Medulla oblongata (tissue), 1 donor: ENCODE measurements at regions not wholly inside any gene's neighbourhood (a gene's known extent, or its start where the extent isn't known, plus 50 kb on each side); places are given as distances from the start of the nearest gene placed in this dataset.

ENCODE experiments used
- DNase-seq: peaks from one replicate; pipeline ENCODE4 v3.0.0-alpha.2; 2015; ENCODE audit errors: extremely low spot score

- no peak for DNase-seq
Measured at GRCh38 chr15:101124731-101125451, 127.0 kb downstream of the CHSY1 start.

- DNase-seq = no peak
Measured at GRCh38 chr15:101123222-101123910, 128.5 kb downstream of the CHSY1 start.

- no peak for DNase-seq
Measured at GRCh38 chr15:101122806-101123205, 129.0 kb downstream of the CHSY1 start.

- no peak for DNase-seq
Measured at GRCh38 chr15:101122266-101122665, 129.6 kb downstream of the CHSY1 start.

GRCh38 chr15:101121511-101122090, 130.2 kb downstream of the CHSY1 start:
- peak; percentile 63 for DNase-seq

- DNase-seq = no peak
Measured at GRCh38 chr15:101120987-101121386, 130.9 kb downstream of the CHSY1 start.

- no peak for DNase-seq
Measured at GRCh38 chr15:101120473-101120872, 131.4 kb downstream of the CHSY1 start.
